ENCODE measurements at regions not wholly inside any gene's neighbourhood (a gene's known extent, or its start where the extent isn't known, plus 50 kb on each side); places are given as distances from the start of the nearest gene placed in this dataset.

DNA sequence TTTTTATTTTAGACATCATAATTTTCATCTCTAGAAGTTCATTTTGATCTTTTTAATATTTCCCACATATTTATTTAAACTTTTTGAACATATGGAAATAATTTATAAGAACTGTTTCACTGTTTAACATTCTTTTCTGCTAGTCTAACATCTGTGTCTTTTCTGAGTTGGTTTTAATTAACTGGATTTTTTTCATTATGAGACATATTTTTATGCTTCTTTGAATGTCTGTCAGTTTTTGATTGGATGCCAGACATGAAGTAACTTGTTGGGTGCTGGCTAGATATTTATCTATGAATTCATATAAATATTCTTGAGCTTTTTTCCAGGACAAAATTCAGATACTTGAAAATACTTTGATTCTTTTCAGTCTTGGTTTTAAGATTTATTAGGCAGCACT lies 317.8 kb upstream of the NCAM1 start:
- TF ChIP-seq CREM (CRISPR knock-in tag; IDR thresholded peaks at IDR 0.05) (no peak), CTCF (IDR thresholded peaks at IDR 0.05) (no peak), IRF1 (CRISPR knock-in tag; IDR thresholded peaks at IDR 0.05) (no peak), ZNF281 (CRISPR knock-in tag; IDR thresholded peaks at IDR 0.05) (no peak), TEAD4 (CRISPR knock-in tag; IDR thresholded peaks at IDR 0.05) (no peak), MYBL2 (CRISPR knock-in tag; IDR thresholded peaks at IDR 0.05) (no peak), NR1H2 (CRISPR knock-in tag; IDR thresholded peaks at IDR 0.05) (no peak), IRF2 (CRISPR knock-in tag; IDR thresholded peaks at IDR 0.05; ENCODE audit: borderline replicate concordance, low read depth) (no peak), GABPB1 (CRISPR knock-in tag; IDR thresholded peaks at IDR 0.05) (no peak), PREB (CRISPR knock-in tag; IDR thresholded peaks at IDR 0.05; ENCODE audit: borderline replicate concordance) (no peak), MAX (CRISPR knock-in tag; IDR thresholded peaks at IDR 0.05) (no peak)

Data from WTC11 (cell line).